Activated CD4-positive, alpha-beta T cell treated with anti-CD3 and anti-CD28 coated beads for 1 hour (primary cell): ENCODE measurements at regions not wholly inside any gene's neighbourhood (a gene's known extent, or its start where the extent isn't known, plus 50 kb on each side); places are given as distances from the start of the nearest gene placed in this dataset.
A peak's percentile ranks its signal among the peaks of the same experiment; 100 is the strongest.

ENCODE experiments used
- DNase-seq: peaks from one replicate; pipeline ENCODE4 v3.0.0-alpha.2; 2020

GRCh38 chrX:39850209-39850608 lies 247.5 kb downstream of the BCOR start:
- DNase-seq, result no peak

DNA sequence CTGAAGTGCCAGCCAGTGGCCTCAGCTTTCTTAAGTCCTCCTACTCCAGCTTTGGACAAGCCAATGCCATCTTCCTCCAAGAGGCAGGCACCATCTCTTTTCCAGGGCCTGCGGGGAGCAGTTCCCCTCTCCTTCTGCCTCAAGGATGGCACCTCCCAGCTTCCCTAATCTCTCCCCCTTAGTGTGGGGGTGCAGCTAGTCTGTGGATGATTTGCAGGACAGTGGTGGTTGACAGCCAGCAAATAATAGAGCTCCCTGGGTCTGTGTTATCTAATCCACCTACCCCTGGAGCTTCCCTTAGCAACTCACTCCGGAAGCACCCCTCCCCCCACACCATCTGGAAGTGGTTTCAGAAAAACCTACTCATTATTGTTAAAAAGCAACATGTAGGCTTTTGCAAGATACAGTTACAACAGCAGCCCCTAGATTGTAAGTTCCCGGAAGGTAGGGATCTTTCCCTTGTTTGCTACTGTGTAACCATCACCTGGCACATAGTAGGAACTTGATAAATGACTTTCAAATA lies 247.1 kb downstream of the BCOR start:
- no peak for DNase-seq

- DNase-seq, result no peak
These were observed 245.9 kb downstream of the BCOR start for GRCh38 chrX:39851745-39852455.

- no peak for DNase-seq
These were observed 245.3 kb downstream of the BCOR start for GRCh38 chrX:39852491-39852890.

GRCh38 chrX:39853417-39854030 lies 244.2 kb downstream of the BCOR start:
- DNase-seq, result no peak

DNA sequence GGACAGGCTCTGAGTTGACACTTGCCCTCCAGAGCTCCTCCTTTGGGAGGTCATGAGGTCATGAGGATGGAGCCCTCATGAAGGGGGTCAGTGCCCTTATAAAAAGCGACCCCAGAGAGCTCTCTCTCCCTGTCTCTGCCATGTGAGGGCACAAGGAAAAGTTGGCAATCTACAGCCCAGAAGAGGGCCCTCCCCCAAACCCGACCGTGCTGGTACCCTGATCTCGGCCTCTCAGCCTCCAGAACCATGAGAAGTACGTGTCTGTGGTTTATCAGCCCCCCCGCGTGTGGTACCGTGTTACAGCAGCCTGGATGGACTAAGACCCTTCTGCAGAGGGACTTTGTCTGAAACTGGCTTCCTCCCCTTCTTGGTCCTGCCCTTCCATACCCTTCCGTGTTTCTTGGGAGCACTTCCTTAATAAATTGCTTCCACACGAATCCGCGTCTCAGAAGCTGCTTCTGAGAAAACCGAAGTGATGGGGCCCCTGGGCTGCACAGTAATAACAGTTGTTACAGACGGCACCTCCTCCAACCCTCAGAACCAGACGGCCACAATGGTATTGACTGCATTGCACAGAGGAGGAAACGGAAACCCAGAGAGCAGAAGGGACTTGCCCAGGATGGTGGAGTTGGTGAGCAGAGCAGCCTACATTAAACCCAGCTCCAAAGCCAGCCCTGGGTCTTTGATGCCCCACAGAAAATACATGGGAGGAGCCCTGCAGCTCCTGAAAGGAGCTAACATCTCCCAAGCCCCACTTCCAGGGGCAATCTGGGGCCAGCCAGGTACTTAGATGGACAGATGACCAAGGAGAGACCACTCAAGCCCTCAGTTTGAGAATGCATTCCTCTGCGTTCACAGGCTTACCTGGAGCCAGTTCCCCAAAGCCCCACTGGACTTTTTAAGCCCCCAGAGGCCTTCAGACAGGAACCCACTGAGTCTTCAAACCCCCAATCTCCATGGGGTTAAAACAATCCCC lies 242.7 kb downstream of the BCOR start:
- DNase-seq, result peak; percentile 58

- DNase-seq, result peak; percentile 66
These were observed 242.0 kb downstream of the BCOR start for GRCh38 chrX:39855748-39856129.

DNA sequence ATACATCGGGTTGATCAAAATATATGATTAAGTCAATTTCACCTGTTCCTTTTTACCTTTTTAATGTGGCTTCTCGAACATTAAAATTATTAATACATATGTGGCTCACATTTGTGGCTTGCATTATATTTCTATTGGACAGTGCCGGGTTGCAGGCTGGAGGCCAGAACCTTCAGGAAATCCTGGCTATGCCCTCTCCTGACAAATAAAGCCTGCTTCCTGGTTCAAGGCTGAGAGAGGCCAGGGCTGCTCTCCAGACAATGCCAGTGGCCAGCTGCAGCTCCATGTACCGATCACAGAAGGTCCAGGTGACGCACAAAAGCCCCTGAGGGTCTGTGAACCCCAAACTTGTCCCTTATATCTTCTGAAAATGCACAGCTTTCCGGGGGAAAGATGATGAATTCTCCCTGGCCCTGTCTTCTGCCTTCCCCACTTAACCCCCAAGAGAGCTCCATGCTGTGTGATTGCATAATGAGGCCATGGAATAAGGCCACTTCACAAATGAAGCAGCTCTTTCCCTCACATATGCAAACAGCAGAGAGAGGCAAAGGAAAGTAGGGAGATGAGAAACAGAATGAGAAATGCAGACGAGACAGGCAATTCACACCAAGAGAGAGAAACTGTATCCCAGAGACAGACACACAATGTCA lies 241.2 kb downstream of the BCOR start:
- DNase-seq, result no peak

DNA sequence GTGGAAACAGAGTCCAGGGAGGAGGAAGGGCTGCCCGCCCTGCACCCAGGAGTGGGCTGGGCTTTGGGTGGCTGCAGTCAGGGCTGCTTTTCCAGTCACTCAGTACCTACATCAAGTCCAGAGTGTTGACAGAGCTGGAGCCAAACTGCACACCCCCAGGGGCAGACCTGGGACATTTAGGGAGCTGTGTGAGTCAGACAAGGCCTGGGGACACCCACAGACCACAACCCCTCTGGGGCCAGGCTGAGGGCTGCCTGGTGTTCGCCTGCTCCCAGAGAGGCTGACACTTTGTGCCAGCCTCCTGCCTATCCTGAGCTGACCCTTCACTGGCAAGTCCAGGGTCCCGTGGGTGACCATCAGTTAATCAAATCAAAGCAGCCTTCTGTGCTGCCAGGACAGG lies 240.0 kb downstream of the BCOR start:
- no peak for DNase-seq

DNA sequence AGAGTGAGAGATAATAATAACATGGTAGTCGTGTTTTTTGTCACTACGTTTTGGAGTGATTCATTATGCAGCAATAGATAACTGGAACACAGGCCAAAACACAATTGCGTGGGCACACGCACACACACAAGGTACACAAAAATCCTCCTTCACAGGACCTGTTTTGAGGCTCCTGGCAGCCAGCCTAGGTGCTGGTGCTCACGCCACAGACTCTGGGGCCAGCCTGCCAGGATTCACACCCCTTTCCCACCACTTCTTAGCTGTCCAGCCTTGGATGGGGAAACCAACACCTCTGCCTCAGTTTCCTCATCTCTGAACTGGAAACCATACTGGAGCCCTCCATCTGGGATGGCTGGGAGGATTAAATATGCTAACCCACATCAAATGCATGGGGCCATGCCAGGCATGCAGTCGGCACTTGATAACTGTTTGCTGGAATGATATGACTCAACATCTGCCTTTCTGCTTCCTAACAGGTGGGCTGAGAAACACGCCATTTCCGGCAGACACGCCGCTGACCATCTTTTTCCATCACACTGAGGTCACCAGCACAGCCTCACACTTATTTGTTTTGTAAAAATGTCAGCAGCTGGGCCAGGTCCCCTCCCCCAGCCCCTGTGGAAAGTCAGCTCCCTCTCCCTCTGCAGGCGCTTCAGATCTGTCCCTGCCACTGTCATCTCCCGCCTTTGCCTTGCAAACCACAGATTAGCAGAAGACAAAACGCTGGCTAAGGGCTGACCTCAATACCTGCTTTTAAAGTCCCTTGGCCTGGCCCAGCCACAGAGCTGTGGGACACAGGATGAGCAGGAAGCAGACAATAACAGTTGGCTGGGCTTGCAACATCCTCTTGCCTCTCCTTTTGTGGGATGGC lies 237.5 kb downstream of the BCOR start:
- DNase-seq, result peak; percentile 71

DNA sequence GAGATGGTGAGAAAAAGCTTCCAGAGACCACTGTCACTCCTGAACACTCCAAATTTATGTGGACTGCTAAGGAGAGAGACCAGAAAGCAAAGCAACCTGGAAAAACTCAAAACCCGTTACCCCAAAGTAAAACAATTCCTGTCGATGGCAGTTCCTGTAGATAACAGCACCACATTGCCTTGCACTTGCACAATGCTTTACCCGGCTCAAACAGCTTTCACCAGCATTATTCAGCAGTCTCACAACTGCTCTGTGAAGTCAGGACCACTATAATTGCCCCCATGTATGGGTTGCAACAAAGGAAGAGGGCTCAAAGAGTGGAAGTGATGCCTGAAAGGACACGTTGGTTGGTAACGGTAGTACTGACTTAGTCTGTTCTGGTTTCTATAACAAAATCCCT lies 234.8 kb downstream of the BCOR start:
- DNase-seq, result no peak

- no peak for DNase-seq
These were observed 231.5 kb downstream of the BCOR start for GRCh38 chrX:39866229-39866628.

DNA sequence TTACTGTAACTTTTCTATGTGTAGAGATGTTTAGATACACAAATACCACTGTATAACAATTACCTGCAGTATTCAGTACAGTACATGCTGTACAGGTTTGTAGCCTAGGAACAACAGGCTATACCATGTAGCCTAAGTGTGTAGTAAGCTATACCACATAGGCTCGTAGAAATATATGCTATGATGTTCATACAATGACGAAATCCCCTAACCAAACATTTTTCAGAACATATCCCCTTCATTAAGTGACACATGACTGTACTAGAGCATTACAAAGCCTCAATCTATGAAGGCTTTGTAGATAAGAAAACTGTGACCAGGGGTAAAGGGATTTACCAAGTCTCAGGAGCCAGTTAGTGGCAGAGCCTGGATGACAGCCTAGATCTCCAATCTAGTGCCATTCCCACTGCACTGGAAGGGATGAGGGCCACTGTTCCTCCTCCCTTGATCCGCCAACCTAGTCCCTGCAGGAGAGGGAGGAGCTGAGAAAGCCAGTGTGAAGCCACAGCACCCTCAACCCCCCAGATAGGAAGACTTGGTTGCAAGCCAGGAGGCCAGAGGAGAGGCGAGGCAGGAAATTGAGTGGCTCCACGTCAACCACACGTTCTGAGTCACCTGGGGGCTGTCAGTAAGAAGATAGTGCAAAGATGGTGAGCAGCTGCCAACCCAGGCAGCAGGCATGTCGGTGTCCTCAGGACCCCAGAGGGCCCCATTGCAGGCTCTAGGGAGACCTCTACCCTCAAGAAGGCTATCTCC lies 227.7 kb downstream of the BCOR start:
- peak; percentile 50 for DNase-seq

DNA sequence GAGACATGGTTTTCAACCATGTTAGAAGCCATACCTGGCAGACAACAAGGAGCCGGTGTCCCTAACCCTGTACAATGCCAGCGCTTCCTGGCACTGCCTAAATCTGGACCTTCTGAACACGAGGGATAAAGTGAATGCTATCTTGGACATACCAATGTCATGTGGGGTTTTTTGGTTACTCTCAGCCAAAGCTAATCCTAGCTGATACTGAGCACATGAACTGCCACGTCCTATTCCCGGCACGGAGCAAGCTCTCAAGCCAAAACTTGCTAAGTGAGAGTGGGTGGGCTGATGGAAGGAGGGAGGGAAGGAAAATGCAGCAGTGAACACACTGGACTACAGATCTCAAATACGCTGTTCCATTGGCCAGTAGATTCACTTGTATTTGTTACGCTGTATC lies 226.1 kb downstream of the BCOR start:
- DNase-seq, result no peak

GRCh38 chrX:39873117-39873516 lies 224.6 kb downstream of the BCOR start:
- DNase-seq, result no peak

DNA sequence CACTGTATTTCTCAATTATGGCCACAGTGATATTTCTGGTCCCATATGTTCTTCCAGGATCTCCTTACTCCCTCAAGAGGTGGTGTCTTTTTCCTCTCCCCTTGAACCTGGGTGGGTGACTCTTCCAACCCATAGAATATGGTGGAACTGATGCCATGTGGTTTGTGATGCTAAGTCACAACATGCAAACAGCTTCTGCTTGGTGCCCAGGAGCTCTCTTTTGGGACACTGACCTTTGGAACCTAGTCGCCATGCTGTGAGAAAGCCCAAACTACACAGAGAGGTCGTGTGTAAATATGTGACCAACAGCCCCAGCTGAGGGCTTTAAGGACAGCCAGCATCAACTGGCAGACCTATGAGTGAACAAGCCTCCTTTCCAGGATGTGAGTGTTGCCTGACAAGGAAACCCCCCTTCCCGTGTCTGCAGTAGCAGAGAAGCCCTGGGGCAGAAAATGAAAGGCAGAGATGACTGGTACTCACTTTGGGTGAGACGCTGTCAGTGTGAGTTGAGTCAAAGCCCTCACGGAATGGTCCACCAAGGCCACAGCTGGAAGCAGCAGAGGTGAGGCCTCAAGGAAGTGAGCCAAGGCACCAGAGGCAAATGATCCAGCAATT lies 223.4 kb downstream of the BCOR start:
- no peak for DNase-seq

DNA sequence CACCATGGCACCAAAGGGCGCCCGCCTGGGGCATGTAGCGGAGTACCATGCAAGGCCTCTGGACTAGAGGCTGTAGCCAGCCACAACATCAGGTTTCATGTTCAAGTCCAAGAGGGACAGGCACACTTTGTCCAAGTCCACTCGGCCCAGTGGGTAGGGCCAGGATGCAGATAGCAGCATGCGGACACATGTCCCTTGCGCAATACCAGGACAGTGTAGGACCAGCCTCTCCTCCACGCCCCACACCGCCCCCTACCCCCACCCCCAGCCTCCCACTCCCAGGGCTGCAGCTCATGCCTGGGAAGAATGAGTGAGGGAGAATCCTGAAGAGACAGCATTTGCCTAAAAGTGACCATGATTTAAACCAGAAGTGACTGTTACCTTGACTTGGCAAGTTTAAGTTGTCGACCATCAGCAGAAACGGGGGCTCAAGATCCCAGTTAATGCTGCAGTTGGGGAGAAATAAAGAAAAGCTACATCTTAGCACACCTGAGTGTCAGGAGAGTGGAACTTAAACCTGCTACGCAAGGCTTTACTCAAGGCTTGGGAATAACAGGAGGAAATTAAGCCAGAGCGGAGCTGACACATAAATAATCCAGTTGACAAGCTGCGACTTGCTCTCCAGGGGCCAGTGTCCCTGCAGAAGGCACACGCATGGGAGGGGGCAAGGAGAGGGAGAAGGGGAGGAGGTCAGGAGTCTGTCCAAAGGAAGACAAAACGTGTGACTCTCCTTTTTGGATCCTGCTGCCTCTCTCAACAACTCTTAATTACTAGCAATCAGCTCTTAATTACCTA lies 221.7 kb downstream of the BCOR start:
- DNase-seq, result no peak

DNA sequence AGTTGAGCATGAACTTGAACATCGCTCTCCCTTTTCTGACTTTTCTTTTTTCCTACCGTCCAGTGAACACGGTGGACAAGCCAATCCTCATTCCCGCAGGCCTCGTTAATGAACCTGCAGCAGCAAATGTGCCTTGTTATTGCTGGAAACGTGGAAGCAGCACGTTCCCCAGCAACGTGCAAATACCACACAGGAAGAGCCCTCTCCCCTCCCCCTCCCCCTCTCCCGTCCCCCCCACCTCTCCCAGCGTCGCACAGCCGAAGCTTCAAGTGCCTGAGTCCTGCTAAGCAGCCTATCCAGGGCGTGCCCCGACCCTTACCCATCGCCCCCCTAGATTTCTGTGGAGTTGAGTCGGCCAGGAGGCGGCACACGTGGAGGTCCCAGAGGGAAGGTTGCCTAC lies 219.9 kb downstream of the BCOR start:
- no peak for DNase-seq

DNA sequence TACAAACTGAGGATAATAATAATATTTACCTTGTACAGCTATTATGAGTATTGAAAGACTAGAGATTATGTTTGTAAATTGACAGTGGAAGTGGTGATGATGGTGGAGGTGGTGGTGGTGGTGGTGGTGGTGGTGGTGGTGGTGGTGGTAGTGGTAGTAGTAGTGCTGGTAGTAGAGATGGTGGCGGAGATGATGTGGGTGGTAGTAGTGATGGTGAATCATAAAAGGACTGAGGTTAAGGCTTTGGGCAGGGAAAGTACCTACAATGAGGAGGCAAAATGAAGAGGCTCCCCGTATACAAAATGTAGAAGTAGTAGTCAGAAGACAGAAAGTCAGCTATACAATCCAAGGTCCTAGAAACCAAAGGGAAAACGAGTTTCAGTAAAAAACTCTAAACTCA lies 214.1 kb downstream of the BCOR start:
- no peak for DNase-seq

DNA sequence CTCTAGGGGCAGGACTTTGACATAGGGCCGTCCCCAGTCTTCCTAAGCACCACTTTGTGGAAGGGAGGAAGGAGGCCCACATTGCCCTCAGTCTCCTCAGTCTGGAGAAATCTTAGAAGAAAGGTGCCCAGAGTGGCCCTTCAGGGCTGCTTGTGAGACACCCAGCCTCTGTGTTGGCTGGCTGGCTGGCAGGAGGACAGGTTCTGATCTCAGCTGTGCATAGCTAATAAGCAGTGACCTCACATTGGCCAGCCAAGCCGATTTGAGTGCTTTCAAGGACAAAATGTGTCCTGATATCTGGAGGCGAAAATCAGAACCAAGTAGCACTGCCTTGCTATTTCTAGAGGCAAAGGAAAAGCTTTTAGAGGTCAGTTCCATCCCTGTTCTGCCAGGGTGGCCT lies 211.5 kb downstream of the BCOR start:
- no peak for DNase-seq
